HUDEP-2 (cell line): ENCODE measurements at regions not wholly inside any gene's neighbourhood (a gene's known extent, or its start where the extent isn't known, plus 50 kb on each side); places are given as distances from the start of the nearest gene placed in this dataset.

Source experiments
- DNase-seq, 76 experiments: peaks; one replicate each; lab custom pipeline; 2025; ENCODE audit not compliant: unreplicated experiment in 76 of 76; lab: John Stamatoyannopoulos, UW

DNA sequence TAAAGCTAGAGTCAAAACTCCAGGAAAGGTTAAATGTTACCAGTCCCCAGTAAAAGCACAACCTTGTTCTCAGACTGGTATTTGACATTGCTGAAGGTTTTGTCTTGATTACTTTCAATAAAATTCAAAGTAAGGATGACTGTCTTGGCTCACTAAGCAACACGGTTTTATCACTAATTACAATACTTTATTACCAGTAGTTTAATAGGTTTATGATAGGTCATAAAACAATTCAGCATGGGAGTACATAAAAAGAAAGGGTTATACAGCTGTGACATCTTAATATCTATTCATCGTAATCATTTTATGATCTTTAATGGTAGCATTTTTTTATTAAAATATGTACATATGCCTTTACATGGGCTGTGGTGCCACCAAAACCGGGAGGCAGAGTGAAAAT is 370.7 kb upstream of the IRX2 start:
- no peak for DNase-seq

- no peak for DNase-seq
Measured at GRCh38 chr5:3121813-3122212, 370.3 kb upstream of the IRX2 start.

DNA sequence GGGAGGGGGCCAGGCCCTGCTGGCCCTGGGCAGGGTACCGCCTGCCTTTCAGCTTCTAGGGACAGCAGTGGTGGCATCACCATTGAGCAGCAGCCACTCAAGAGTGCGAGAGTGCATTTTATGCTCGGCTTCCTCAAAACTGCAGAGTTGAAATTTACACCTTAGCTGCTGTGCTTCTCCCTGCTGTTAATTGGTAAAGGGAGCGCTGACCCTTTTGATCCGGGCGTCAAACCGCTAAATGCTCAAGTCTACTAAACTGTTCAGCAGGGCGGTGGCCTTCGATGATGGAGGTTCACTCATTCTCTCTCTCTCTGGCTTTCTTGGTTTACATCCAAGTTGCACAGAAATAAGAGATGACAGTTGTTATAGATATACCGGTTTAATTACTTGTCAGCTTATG is 368.6 kb upstream of the IRX2 start:
- no peak for DNase-seq

GRCh38 chr5:3119435-3119834 is 368.0 kb upstream of the IRX2 start:
- DNase-seq: no peak

GRCh38 chr5:3118340-3118739 is 366.9 kb upstream of the IRX2 start:
- no peak for DNase-seq

GRCh38 chr5:3116366-3116765 is 364.9 kb upstream of the IRX2 start:
- DNase-seq: no peak

DNA sequence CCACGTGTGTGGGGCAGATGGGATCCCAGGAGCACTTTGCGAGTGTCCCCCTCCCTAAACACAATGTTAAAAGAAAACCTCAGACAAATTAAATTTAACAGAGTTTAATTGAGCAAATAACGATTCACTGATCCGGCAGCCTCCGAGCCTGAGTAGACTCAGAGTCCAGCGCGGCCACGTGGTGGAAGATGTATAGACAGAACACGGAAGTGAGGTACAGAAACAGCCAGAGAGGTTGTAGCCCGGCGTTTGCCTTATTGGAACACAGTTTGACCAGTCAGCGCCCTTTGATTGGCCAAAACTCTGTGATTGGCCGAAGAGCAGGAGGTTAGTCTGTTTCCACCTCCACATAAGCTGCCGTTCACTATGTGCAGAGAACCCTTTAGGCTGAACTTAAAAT is 363.0 kb upstream of the IRX2 start:
- DNase-seq: no peak

GRCh38 chr5:3110371-3110770 is 358.9 kb upstream of the IRX2 start:
- no peak for DNase-seq

DNA sequence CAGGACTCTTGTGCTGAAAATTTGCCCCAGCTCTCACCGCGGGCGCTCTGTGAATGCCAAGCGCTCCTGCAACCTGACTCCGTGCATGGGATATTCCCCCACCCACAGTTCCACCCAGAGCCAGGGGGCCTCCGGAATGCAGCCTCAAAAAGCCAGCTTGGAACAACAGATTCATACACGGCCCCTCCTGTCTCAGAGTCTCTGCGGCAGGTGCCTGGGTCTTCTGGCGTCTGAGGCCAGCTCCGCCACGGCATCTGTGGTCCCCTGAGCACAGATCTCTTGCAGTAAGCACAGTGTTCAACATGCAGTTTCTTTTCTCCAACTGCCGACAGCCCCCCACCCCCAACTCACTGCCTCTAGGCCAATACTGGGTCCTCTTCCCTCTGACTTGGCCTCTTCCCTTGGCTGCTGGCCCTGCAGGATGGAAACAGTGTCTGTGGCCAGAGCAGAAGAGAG is 355.7 kb upstream of the IRX2 start:
- no peak for DNase-seq

DNA sequence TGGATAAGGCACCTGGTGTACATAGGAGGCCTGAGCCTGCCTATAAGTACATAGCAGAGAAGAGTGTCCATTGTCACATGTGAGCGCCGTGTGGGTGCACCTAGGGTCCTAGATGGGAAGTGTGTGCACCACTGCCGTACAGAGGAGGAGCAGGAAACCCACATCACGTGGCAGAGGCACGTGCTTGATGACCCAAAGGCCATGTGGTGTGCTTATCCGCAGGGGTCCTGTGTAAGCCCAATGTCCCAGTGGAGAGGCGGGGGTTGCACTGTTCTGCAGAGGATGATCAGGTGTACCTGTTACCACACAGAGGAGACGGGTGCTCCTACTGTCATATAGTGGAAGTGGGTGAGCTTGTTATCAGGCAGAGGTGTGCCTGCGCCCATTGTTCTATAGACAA is 354.1 kb upstream of the IRX2 start:
- DNase-seq: no peak

GRCh38 chr5:3105172-3105571 is 353.7 kb upstream of the IRX2 start:
- DNase-seq: no peak

DNA sequence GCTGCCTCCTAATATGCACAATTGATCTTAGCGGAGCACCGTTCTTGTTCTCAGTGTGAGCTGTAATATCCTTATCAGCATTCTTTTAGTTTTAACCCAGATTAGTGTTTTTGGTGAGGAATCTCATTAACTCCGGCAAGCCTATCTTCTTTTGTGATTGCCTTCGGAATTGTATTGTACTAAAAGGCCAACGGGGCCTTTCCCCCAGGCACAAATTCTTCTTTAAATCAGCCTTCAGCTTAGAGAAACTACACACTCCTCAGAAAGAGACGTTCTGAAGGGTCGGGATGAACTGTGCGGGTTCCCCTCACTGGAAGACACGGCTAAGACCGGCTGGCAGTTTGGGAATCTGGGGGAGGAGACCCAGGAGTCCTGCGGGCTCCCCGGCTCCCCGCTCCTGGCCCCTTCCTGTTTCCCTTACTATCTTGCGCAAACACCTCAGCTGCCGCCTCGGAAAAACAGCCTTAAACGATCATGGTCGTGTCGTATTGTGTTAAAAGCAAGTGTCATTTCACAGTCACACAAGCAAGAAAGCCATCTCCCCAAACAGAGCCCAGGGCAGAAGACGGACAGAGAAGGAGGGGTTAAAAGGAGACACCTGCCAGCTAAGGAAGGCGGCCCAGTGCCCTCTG is 353.1 kb upstream of the IRX2 start:
- DNase-seq: no peak

- DNase-seq: no peak
Measured at GRCh38 chr5:3103262-3103811, 351.9 kb upstream of the IRX2 start.

DNA sequence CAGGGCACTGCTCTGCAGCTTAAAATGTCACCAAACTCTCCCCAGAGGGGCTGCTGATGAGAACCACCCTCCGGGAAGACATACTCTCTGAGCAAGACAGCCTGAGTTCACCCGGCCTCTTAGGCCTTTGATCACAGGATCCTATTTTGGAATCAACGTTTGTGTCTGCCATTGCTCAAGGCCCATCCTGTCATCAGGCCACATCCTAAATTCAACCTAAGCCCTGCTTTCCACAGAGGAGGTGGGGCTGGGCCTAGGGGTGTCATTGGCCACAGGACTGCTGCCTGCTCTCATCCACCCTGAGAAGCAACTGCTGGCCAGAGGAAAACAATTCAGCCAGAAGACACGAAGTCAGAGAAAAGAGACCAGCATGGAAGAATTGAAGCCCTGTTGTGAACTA is 351.1 kb upstream of the IRX2 start:
- DNase-seq: no peak

GRCh38 chr5:3101561-3101960 is 350.1 kb upstream of the IRX2 start:
- no peak for DNase-seq

- DNase-seq: no peak
Measured at GRCh38 chr5:3100921-3101551, 349.6 kb upstream of the IRX2 start.

- no peak for DNase-seq
Measured at GRCh38 chr5:3099954-3100353, 348.5 kb upstream of the IRX2 start.

GRCh38 chr5:3099526-3099925 is 348.0 kb upstream of the IRX2 start:
- DNase-seq: no peak

DNA sequence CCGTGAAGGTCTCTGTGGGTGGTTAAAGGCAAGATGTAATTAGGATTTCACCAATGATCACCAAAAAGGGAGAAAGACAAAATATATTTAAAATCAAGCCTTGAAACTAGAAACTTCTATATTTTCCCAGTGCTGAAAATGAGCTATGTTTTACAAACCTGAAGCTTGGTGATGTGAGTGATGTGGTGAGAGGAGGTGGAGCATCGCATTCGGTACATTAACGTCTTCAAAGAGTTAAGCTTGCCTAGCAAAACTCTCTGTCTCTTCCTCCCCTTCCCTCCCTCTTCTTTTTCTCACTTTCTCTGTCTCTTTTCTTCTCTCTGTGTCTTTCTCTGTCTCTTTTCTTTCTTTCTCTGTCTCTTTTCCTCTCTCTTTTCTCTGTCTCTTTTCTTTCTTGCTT is 347.3 kb upstream of the IRX2 start:
- DNase-seq: no peak

GRCh38 chr5:3092664-3093063 is 341.2 kb upstream of the IRX2 start:
- no peak for DNase-seq

- no peak for DNase-seq
Measured at GRCh38 chr5:3092211-3092610, 340.7 kb upstream of the IRX2 start.

- no peak for DNase-seq
Measured at GRCh38 chr5:3091040-3091774, 339.7 kb upstream of the IRX2 start.
